DMS53 treated with DMSO at 0.1 percent for 48 hours (cell line): ENCODE measurements at regions not wholly inside any gene's neighbourhood (a gene's known extent, or its start where the extent isn't known, plus 50 kb on each side); places are given as distances from the start of the nearest gene placed in this dataset.

Experiments used
- DNase-seq: peaks from one replicate; lab custom pipeline; 2025; ENCODE audit not compliant: unreplicated experiment; lab: John Stamatoyannopoulos, UW

DNA sequence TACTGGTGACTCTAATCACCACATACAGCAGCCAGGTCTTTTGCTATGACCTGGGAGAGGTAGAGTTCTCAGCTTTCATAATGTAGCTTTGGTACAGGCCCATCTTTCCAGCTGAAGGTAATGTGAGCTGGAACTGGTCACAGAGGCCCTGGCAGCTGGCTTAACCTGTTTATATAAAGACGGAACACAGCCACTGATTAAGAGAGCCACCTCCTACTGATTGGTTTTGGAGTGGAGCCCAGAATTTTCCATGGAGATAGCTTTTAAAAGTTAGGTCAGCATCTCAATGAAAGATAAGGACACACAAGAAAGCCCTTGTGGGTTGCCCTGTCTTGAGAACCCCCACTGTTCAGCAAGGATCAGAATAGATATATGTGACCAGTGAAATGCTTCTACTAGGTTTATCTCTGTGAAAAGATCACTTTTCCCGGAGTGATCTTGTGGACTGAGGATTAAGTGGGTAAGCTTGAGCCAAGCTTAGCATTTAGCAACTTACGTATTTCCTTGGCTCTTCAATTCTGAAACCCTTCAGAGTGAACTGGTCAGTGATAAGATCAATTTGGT lies 213.7 kb upstream of the CITED2 start:
- DNase-seq = peak; percentile 59

DNA sequence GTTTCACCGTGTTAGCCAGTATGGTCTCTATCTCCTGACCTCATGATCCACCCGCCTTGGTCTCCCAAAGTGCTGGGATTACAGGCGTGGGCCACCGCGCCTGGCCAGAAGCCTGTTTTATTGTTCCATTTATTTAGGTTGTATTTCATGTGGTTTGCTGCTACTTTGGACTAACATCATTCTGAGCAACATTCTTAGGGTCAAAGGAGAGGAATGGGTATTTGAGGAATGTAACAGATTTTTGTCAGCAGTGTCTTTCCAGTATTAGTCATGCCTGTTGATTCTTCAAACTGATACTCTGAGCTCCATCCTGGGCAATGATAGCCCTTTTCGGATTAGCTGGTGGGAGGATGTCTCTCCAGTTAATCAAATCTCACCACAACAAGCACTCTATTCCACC lies 213.0 kb upstream of the CITED2 start:
- DNase-seq = no peak

DNA sequence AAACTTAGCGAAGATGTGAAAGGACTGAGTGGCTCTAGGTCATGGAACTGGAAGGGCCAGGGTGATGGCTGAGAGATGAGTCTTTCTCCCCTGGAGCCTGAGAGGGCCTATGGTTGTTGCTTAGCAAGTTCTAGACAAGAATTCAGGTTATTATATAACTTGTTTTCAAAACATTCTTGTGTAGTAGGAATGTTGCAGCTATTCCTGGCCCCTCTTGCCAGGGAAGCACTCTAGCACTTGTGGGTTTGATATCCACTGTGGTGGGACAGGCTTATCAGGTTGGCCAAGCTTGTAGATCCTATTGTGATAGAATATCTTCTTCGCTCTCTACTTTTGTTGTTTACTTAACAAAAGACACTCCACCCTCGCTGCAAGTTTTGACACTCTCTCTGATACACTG lies 211.8 kb upstream of the CITED2 start:
- no peak for DNase-seq

DNA sequence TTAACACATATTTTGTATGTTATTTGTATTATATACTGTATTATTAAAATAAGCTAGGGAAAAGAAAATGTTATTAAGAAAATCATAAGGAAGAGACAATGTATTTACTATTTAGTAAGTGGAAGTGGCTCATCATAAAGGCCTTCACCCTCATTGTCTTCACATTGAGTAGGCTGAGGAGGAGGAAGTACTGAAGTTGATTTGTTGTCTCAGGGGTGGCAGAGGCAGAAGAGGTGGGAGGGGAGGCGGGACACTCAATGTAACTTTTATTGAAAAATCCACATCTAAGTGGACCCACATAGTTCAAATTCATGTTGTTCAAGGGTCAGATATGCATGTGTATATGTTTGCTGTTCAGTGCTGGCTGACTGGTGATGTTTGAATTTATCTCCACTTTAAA lies 210.2 kb upstream of the CITED2 start:
- no peak for DNase-seq

DNA sequence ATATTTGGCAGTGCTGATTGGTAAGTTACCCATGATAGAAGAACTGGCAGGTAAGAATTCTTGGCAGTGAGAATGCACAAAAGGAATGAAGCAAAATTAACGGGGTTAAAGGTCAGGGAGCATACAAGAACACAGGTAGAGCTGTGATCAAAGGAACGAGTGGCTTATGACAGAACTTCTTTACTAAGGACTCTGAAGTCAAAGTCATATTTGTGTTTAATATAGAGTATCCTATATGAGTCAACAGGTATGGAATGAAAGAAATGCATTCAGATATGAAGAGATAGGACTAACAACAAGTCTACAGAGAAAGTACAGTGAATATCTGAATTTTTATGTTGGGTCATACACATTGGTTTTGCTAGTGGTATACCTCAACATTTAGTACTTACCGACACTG lies 209.0 kb upstream of the CITED2 start:
- DNase-seq = no peak

DNA sequence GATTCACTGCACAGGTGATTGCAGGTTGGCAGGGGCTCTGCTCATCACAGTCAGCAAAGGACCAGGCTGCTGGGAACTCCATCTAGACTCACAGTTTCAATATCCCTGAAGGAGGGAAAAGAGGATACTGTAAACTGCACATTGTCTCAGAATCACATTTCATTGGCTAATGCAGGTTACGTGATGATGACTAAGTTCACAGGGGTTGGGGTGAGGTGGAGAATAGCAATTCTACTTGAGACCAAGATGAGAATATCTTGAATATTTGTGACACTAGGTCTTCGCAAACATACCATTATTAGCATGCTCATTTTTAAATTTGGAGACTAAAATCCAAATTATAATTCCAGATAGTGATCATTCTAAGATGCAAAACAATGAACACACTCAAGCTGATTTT lies 208.5 kb upstream of the CITED2 start:
- DNase-seq = no peak

DNA sequence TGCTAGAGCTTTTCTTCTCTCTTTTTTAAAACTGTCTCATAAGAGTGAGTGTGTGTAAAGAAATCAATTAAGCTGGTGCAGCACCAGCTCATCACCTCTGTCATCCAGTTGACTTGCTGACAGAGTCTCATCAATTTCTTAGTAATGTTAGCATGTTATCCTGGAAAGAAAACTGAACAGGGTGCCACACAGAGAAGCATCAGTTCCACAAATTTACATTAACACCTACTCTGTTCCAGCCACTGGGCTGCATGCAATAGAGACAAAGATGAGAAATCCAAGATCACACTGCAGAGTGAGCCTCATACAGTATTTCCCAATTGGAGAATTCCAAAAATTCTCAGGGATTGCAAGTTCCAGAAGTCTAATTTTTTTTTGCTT lies 207.0 kb upstream of the CITED2 start:
- no peak for DNase-seq

DNA sequence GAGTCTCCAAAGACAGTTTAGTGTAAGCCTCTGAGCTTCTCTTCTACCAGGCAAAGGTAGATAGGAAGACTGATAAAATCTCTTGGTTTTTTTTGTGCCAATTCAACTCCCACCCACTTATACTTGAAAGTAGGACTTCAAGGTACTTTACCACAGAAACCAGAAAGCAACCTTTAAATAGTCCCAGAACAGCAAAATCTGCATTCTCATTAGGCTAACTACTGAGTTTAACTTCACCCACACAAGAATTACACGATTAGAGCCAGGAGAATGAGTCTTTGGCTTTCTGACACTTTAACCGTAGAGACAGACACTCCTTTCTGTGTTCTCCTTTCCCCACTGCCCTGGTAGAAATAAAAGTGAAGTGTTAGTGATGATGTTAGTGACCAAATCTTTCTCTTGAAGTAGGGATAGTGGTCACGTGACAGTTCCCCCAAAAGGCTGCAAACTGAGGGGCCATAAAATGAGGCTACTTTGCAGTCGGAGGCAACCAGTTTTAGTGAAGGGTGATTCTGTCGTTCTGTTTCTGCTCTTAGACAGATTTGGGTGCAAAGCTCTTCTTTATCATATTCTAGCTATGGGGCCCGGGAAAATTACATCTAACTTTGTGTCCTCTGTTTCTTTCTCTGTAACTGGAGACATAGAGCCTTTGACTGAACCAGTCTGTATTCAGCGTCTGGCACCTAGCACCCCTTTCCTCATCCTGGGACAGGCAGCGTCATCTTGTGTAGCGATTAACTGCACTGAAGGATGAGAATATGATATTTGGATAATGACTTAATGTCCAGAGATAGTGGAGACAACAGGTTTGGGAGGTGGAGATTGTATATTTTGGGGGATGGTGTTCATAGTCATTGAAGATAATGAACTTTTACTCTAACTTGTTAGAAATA lies 206.4 kb upstream of the CITED2 start:
- DNase-seq = no peak

DNA sequence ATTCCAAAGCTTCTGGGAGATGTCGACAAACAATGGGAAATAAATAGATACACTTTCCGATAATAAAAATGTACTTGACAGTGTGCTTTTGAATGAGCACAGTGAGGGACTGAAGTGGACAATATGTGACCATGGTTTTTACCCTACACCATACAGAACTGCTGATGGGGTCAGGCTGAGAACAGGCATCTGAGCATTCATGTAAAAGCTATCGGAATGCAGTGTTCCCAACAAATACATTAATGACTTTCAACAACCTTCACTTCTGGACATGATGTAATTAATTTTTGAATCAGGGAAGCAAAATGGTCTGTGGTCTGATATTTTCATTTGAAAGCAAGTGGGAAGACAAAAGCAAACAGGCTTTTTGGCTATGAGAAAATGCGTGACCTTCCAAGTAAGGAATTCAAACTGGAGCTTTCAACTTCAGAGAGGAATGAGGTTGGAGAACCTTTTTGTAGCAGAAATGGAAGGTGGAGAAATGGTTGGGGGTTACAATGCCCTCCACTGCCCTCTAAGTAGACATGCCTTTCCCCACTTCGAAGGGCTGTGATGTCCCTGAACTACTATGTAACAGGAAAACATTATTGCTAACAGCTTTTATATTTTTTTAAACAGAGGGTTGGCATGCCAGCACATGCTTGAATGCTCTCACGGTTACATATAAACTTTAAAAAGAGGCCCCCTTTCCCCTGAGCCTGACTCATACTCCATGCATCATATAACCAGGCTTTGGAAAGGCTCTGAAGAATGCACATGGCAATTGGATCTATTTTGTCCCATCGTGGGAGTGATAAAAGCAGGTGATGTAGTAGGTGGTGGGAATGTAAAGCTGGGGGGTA lies 203.5 kb upstream of the CITED2 start:
- no peak for DNase-seq

DNA sequence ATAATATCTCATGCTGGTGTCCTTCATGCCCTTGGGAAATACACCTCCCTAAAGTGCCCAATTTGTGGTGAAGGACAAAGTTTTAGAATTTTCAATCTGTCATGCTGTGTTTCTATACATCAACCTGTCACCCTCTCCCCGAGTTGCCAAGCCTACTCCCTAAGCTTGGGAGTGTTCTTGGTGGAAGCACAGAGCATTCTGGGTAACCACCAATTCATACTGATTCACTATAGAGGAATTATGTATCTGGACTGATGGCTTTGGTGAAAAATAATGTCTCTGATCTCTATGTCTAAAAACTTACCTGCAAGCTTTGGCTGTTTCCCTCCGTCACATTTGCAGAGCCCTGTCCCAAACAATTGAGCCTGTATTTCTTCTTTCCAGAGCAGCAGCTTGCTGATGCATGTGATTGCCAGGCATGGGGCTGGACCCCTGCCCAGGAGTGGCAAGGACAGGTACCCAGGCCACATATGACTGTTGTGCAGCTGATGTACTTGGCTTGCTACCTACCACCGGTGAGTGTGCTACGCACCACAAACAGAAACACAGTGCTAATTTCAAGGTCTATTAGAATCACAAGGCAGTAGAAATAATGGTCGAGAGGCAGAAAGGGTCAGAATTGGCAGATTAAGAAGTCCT lies 202.8 kb upstream of the CITED2 start:
- DNase-seq = no peak

DNA sequence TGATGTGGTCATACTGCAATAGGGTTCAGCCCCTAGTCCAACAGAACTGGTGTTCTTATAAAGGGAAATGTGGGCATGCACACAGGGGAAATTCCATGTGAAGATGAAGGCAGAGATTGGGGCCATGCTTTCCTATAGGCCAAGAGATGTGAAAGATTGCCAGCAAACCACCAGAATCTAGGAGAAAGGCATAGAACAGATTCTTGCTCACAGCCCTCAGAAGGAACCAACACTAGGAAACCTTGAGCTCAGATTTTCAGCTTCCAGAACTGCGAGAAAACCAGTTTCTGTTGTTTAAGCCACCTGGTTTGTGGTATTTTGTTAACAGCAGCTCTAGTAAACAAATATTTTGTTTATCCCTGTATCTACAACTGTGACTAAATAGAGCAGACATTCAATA lies 197.6 kb upstream of the CITED2 start:
- no peak for DNase-seq

DNA sequence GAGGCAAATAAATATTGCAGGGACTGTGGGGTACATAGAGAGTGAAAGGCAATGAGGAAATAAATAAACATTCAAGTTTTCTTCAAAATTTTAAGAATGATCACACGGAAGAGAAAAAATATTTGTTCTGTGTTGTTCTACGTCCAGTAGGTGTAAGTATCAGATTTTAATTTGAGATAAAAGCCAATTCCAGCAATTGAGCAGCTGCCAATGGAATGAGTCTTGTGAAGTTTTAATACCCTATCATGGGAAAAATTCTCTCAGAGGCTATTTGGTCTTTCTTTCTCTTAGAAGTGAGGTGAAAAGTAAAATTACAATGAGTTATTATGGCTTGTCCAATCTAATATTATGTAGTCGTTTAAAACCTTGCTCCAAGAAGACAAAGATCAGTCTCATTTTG lies 195.7 kb upstream of the CITED2 start:
- DNase-seq = no peak

DNA sequence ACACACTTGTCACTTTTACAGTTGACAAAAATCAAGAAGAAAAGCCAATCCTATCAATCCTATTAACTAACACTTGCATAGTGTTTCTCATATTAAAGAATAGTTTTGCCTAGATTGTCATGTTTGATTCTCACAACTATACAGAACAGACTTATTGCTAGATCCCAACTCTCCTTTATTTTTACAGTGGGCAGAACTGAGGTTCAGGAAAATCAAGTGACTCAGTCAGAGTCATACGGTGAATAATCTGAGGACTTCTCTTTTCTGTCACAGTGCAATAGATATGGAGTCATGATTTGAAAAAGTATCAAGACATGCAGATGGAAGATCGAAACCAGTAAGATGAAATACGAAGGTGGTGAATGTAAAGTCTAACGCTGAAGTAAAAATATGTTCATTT lies 195.1 kb upstream of the CITED2 start:
- DNase-seq = no peak

DNA sequence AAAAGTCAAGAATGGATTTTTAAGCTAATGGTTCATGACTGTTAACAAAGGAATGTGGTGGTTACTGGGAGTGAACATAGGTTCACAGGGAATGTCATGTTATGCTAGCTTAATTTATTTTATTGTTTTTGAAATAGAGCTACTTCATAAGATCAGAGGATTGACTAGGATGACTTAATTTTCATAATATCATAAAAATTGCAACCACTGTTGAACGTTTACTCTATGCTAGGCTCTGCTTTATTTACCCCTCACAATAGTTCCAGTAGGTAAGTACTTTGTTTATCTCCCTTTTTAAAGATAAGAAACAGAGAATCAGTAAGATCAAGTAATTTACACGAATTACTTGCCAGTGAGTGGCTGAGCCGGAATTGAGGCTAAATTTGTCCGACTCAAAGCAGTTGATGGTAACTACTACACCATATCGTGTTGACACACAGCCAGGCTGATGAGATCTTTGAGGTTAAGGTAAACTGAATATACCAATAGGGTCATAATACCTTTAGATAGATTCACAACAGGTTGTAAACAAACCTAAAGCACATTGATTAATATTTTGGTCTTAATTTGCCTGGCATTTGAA lies 194.6 kb upstream of the CITED2 start:
- no peak for DNase-seq

DNA sequence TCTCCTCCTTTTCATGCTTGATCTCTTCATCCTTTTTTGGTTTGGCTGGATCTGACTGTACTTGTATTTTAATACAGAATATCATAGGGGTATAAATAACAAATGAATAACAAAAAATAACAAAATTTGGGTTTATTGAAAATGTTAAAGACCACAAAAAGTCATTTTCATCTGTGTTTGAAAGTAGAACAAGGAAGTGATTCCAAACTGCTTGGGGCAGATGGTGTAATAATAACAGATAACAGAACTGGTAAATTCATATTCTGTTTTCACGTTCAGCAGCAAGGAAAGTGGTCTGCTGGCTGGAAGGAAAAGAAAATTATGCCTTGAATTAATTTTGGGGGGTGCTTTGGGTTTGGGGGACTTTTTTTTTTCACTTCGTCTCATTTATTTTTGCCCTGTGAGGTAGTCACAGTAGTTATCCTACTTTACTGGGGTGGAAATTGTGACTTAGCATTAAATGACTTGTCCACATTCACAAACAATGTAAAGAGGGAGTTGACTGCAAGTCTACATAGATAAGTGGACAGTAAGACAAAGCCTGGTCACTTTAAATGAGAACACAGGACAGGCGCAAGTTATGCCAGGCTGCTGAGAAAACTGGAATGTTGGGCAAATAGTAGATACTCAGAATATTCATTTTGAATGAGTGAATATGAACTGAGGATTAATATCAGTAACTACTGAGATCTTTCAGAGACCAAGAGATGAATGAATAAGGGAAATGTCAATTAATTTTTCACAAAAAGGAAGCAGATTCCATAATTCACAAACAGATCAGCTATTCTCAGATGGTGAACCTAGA lies 193.9 kb upstream of the CITED2 start:
- no peak for DNase-seq

DNA sequence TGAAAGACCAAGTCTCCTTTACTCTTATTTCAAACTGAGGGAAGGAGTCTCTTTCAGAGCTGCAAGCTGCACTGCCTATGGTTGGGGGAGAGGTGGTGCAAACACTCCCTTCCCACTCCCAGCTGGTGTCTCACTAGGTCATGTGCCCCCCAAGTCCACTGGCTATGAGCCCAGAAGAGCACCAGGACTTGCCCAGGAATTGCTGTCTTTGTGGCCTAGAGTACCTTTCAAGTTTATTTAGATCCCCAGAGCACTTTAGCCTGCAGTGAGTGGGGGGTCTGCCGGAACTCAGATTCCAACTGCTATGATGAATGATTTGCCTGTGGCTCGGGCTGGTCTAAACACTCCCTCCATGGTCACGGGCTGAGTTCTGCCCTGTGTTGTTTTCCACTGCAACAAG lies 192.6 kb upstream of the CITED2 start:
- no peak for DNase-seq

DNA sequence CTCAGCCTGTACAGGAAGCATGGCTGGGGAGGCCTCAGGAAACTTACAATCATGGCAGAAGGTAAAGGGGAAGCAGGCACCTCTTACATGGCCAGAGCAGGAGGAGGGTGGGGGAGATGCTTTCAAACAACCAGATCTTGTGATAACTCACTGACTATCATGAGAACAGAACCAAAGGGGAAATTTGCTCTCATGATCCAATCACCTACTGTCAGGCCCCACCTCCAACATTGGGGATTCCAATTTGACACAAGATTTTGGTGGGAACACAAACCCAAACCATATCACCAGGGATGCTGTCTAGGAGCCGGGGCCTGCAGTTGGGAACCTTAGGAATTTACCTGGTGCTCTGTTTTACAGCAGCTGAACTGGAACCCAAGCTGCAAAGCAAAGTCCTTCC lies 191.1 kb upstream of the CITED2 start:
- DNase-seq = no peak

DNA sequence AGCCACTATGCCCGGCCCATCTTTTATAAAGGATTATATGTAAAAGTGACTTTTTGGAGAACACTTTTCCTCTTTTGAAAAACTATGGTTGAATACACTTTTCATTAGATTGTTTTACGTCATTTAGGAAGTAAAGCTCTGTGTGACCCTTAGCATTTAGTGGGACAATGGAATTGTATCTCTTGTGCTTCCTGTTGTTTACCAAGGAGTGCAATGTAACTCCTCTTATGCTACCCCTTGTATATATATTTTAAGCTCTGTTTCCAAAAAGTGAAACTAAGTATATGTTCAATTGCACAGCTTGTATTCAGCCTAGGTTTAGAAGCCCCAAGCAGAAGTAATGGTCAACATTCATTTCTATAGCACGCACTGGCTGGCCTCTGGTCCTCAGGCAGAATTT lies 183.1 kb upstream of the CITED2 start:
- no peak for DNase-seq

DNA sequence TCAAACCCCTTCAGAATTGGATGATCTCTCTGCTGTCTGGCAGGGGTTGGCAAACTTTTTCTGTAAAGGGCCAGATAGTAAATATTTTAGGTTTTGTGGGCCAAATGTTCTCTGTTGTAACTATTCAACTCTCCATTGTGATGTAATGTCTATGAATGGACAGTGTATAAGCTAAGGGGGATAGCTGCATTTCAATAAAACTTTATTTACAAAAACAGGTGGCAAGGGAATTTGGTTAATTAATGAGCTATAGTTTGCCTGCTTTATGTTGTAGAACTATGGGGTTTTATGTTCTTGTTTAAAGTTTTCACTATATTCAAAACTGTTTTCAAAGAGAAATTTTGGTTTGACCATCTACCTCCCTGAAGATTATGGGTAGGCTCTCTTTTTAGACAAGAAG lies 182.1 kb upstream of the CITED2 start:
- DNase-seq = no peak

DNA sequence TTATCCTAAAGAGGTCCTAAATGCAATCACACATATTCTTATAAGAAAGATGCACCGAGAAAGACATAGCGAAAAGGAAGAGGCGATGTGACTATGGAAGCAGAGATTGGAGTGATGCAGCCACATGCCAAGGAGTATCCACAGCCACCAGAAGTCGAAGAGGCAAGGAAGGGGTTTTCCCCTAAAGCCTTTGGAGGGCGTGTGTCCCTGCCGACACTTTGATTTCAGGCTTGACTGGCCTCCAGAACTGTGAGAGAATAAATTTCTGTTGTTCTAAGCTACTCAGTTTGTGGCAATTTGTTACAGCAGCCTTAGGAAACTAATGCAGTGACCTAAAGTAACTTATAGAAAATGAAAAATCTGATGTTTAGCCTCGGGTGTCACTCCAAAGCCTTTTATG lies 179.5 kb upstream of the CITED2 start:
- no peak for DNase-seq
